ENCODE measurements at regions not wholly inside any gene's neighbourhood (a gene's known extent, or its start where the extent isn't known, plus 50 kb on each side); places are given as distances from the start of the nearest gene placed in this dataset.

- no peak for TF ChIP-seq CTCF (IDR thresholded peaks at IDR 0.05)
- TF ChIP-seq POLR2A (IDR thresholded peaks at IDR 0.05): no peak
These were observed 86.6 kb downstream of the MARCHF4 start for GRCh38 chr2:216285701-216286100.

Data from thyroid gland (tissue), 4 donors.